ENCODE measurements at regions not wholly inside any gene's neighbourhood (a gene's known extent, or its start where the extent isn't known, plus 50 kb on each side); places are given as distances from the start of the nearest gene placed in this dataset.
"Not testable (repeated sequence)": the region's sequence is repeated elsewhere in the genome, so short reads cannot be mapped to it uniquely, and the experiment has no call there.

DNA sequence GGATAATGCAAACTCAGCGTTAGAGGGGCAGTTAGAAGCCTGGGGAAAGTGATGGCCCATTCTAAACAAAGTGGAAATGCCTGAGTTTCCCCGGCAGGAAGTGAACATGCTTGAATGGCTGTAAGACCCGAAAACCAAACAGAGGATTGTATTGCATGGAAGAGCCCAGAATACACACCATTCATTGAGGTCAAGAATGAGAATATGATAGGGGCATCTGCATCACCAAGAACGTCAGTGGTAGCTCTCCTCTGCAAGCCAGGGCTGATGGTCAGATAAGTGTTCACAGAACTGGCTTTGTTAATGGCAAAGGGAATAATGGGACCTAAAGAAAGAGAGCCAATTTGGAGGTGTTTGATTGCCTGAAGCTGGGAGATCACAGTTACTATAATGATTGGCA, 663.4 kb downstream of the KHDRBS2 start:
- DNase-seq (ENCODE audit: low read depth) = no peak
- TF ChIP-seq MYC (IDR thresholded peaks at IDR 0.05; ENCODE audit: low read depth, low read length) (no peak), POLR2A (IDR thresholded peaks at IDR 0.05; ENCODE audit: extremely low read depth, insufficient read length) (no peak)
- TF ChIP-seq, protein P1, sequence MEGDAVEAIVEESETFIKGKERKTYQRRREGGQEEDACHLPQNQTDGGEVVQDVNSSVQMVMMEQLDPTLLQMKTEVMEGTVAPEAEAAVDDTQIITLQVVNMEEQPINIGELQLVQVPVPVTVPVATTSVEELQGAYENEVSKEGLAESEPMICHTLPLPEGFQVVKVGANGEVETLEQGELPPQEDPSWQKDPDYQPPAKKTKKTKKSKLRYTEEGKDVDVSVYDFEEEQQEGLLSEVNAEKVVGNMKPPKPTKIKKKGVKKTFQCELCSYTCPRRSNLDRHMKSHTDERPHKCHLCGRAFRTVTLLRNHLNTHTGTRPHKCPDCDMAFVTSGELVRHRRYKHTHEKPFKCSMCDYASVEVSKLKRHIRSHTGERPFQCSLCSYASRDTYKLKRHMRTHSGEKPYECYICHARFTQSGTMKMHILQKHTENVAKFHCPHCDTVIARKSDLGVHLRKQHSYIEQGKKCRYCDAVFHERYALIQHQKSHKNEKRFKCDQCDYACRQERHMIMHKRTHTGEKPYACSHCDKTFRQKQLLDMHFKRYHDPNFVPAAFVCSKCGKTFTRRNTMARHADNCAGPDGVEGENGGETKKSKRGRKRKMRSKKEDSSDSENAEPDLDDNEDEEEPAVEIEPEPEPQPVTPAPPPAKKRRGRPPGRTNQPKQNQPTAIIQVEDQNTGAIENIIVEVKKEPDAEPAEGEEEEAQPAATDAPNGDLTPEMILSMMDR (IDR thresholded peaks at IDR 0.05; ENCODE audit: low read depth, low read length) = no peak
- TF ChIP-seq, protein P2, sequence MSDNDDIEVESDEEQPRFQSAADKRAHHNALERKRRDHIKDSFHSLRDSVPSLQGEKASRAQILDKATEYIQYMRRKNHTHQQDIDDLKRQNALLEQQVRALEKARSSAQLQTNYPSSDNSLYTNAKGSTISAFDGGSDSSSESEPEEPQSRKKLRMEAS (IDR thresholded peaks at IDR 0.05; ENCODE audit: low read depth, low read length) = no peak

DNA sequence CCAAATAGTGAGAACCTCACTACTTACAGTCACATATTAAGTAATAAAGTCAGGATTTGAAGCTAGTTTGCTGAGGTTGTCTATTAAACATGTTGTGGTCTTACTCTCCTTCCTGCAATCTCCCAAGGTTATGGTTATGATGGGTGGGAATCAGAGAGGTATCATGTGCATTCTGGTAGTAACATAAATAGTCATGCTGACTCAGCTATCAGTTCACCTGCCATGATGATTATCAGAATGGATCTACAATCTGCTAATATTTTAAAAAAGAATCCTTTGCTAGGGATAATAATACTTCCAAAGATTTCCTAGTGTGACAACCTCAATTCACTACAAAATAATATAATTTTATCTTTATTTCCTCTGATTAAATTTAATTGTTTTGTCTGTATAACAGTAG, 671.9 kb downstream of the KHDRBS2 start:
- TF ChIP-seq MYC (IDR thresholded peaks at IDR 0.05; ENCODE audit: low read depth, low read length) = no peak
- TF ChIP-seq POLR2A (IDR thresholded peaks at IDR 0.05; ENCODE audit: extremely low read depth, insufficient read length) = no peak
- TF ChIP-seq, protein P1 (IDR thresholded peaks at IDR 0.05; ENCODE audit: low read depth, low read length) = no peak
- TF ChIP-seq, protein P2 (IDR thresholded peaks at IDR 0.05; ENCODE audit: low read depth, low read length) = no peak
- H3K4me3 ChIP-seq (ENCODE audit: low read depth, low read length) = no peak overlapping the region
- no peak for DNase-seq (ENCODE audit: low read depth)

More for the DNA sequence above, 663.4 kb downstream of the KHDRBS2 start:
- H3K4me3 ChIP-seq (ENCODE audit: low read depth, low read length) = no peak overlapping the region

DNA sequence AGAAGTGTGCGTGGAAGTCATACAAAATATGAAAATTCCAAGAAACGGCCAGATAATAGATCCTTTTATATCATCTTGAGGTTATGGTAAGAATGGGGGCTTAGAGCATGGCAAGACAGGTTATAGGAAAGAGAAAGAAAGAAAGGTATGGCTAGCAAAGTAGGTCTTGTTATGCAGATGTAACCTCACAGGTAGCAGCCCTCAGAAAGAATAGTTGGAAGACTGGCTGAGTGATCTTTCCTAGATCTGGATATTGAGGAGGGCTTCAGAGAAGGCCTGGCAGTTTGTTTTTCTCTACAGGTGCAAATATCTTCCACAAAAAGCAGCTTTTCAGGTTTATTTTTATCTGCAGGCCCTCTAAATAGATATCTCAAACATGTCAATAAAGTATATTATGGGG, 679.5 kb downstream of the KHDRBS2 start:
- no peak for DNase-seq (ENCODE audit: low read depth)
- H3K4me3 ChIP-seq (ENCODE audit: low read depth, low read length) = no peak overlapping the region
- TF ChIP-seq POLR2A (IDR thresholded peaks at IDR 0.05; ENCODE audit: extremely low read depth, insufficient read length) = no peak
- no peak for TF ChIP-seq MYC (IDR thresholded peaks at IDR 0.05; ENCODE audit: low read depth, low read length)
- TF ChIP-seq, protein P1 (IDR thresholded peaks at IDR 0.05; ENCODE audit: low read depth, low read length) = no peak
- TF ChIP-seq, protein P2 (IDR thresholded peaks at IDR 0.05; ENCODE audit: low read depth, low read length) = no peak

DNA sequence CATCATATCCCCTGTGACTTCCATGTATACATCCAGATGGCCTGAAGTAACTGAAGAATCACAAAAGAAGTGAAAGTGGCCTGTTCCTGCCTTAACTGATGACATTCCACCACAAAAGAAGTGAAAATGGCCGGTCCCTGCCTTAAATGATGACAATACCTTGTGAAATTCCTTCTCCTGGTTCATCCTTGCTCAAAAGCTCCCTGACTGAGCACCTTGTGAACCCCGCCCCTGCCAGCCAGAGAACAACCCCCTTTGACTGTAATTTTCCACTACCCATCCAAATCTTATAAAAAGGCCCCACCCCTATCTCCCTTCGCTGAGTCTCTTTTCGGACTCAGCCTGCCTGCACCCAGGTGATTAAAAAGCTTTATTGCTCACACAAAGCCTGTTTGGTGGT, 680.2 kb downstream of the KHDRBS2 start:
- not testable (repeated sequence) for DNase-seq (ENCODE audit: low read depth)

DNA sequence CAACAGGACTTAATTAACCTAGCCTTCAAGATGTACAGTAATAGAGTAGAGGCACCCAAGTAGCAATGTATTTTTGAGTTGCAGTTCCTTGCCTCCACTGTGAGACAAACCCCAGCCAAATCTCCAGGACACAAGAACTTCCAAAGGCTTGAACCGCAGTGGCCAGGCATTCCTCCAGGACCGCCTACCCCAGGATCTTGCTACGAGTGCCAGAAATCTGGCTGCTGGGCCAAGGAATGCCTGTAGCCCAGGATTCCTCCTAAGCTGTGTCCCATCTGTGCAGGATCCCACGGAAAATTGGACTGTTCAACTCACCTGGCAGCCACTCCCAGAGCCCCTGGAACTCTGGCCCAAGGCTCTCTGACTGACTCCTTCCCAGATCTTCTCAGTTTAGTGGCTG, 683.9 kb downstream of the KHDRBS2 start:
- not testable (repeated sequence) for DNase-seq (ENCODE audit: low read depth); H3K4me3 ChIP-seq (ENCODE audit: low read depth, low read length)

More for the DNA sequence above, 680.2 kb downstream of the KHDRBS2 start:
- not testable (repeated sequence) for H3K4me3 ChIP-seq (ENCODE audit: low read depth, low read length)

DNA sequence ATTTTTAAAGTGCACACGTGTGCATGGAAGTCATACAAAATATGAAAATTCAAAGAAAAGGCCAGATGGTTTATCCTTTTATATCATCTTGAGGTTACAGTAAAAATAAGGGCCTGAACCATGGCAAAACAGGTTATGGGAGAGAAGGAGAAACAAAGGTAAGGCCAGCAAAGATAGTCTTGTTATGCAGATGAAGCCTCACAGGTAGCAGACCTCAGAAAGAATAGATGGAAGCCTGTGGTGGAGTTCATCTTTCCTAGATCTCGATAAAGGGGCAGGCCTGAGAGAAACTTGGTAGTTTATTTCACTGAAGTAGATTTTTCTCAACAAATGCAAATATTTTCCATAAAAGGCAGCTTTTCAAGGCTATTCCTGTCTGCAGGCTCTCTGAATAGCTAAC, 693.8 kb downstream of the KHDRBS2 start:
- H3K4me3 ChIP-seq (ENCODE audit: low read depth, low read length) = no peak overlapping the region
- TF ChIP-seq POLR2A (IDR thresholded peaks at IDR 0.05; ENCODE audit: extremely low read depth, insufficient read length) = no peak
- TF ChIP-seq, protein P1 (IDR thresholded peaks at IDR 0.05; ENCODE audit: low read depth, low read length) = no peak
- no peak for TF ChIP-seq MYC (IDR thresholded peaks at IDR 0.05; ENCODE audit: low read depth, low read length)
- TF ChIP-seq, protein P2 (IDR thresholded peaks at IDR 0.05; ENCODE audit: low read depth, low read length) = no peak
- no peak for DNase-seq (ENCODE audit: low read depth)

DNA sequence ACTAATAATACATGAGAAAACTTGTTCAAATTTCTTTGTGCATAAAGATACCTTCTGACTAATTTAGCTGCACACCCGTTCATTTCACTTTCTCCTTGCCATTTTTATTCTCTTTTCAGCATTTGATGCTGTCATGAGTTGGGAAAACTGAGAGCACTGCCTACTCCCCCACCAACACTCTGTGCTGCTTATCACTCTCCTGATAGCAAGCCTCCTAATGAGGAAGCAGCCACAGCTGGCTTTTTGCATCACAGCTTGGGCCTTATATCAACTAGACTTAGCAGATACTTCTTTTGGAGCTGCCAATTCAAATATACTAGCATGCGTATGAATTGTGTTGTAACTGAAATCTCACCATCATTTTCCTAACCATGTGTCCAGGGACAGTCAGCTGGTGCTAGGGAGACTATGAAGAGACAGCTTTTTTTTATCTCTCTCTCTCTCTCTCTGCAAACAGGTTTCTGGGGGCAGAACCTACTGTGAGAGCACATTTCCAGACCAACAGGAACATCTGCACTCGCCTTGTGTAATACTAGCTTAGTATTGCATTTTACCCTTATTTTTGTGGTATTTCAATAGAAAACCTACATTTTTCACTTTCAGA, 699.0 kb downstream of the KHDRBS2 start:
- H3K4me3 ChIP-seq (ENCODE audit: low read depth, low read length) = no peak overlapping the region
- TF ChIP-seq, protein P1 (IDR thresholded peaks at IDR 0.05; ENCODE audit: low read depth, low read length) = no peak
- TF ChIP-seq MYC (IDR thresholded peaks at IDR 0.05; ENCODE audit: low read depth, low read length) = no peak
- TF ChIP-seq, protein P2 (IDR thresholded peaks at IDR 0.05; ENCODE audit: low read depth, low read length) = no peak
- no peak for TF ChIP-seq POLR2A (IDR thresholded peaks at IDR 0.05; ENCODE audit: extremely low read depth, insufficient read length)
- DNase-seq (ENCODE audit: low read depth) = no peak
